Kidney epithelial cell (primary cell): ENCODE measurements at regions not wholly inside any gene's neighbourhood (a gene's known extent, or its start where the extent isn't known, plus 50 kb on each side); places are given as distances from the start of the nearest gene placed in this dataset.

Experiments
- DNase-seq: peaks from one replicate; pipeline ENCODE4 v3.0.0-alpha.2; 2010; ENCODE audit warnings: low read depth
- H3K27me3 ChIP-seq: 2 replicates; pipeline ENCODE4 v1.6.0; 2011; ENCODE audit warnings: low read length; ENCODE audit not compliant: control insufficient read depth, insufficient read depth
- H3K36me3 ChIP-seq: 2 replicates; pipeline ENCODE4 v1.5.1; 2011; ENCODE audit warnings: low read length; ENCODE audit not compliant: control insufficient read depth, insufficient read depth
- H3K4me3 ChIP-seq: 2 replicates; pipeline ENCODE4 v1.5.1; 2011; ENCODE audit warnings: low read depth, mild to moderate bottlenecking, control low read depth, low read length
- TF ChIP-seq, protein P1 (sequence below): IDR thresholded peaks from 2 replicates; pipeline ENCODE4 v1.5.1; 2011; ENCODE audit warnings: mild to moderate bottlenecking, moderate library complexity, low read length, control low read depth, inconsistent platforms; ENCODE audit not compliant: insufficient read depth, poor library complexity, severe bottlenecking

- no peak overlapping the region for H3K4me3 ChIP-seq
- no peak for DNase-seq
- no peaks in the 10 kb centered on the region for H3K36me3 ChIP-seq
- peaks cover 2% of the 10 kb centered on the region for H3K27me3 ChIP-seq
- TF ChIP-seq, protein P1, sequence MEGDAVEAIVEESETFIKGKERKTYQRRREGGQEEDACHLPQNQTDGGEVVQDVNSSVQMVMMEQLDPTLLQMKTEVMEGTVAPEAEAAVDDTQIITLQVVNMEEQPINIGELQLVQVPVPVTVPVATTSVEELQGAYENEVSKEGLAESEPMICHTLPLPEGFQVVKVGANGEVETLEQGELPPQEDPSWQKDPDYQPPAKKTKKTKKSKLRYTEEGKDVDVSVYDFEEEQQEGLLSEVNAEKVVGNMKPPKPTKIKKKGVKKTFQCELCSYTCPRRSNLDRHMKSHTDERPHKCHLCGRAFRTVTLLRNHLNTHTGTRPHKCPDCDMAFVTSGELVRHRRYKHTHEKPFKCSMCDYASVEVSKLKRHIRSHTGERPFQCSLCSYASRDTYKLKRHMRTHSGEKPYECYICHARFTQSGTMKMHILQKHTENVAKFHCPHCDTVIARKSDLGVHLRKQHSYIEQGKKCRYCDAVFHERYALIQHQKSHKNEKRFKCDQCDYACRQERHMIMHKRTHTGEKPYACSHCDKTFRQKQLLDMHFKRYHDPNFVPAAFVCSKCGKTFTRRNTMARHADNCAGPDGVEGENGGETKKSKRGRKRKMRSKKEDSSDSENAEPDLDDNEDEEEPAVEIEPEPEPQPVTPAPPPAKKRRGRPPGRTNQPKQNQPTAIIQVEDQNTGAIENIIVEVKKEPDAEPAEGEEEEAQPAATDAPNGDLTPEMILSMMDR: no peak
Observed at GRCh38 chr6:3579652-3580175, 122.9 kb upstream of the SLC22A23 start.

GRCh38 chr6:3578981-3579380 is 122.1 kb upstream of the SLC22A23 start:
- H3K27me3 ChIP-seq: peaks cover 2% of the 10 kb centered on the region
- TF ChIP-seq, protein P1: no peak
- DNase-seq: no peak
- H3K36me3 ChIP-seq: no peaks in the 10 kb centered on the region
- H3K4me3 ChIP-seq: no peak overlapping the region

GRCh38 chr6:3577517-3577916 is 120.7 kb upstream of the SLC22A23 start:
- Histone ChIP-seq H3K27me3 (peaks cover 2% of the 10 kb centered on the region), H3K36me3 (no peaks in the 10 kb centered on the region), H3K4me3 (no peak overlapping the region)
- TF ChIP-seq, protein P1: no peak
- no peak for DNase-seq

DNA sequence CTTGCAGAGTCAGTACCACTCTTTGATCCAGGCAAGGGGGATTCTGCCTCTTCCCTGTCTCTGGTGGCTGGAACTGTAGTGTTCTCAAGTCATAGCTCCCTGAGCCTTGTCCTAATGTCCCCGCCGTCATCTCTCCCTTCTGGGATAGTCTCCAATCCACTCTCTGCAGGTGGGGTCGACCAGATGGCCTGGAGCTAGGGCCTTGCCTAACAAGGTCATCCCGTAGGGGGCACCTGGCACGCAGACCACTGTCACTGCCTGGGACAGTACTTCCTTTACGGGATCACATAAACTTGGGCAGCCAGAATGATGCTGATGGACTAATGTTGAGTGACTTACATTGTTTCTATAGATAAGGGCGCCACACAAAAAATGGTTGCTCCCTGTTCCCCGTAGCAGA is 118.9 kb upstream of the SLC22A23 start:
- TF ChIP-seq, protein P1: no peak
- Histone ChIP-seq H3K36me3 (no peaks in the 10 kb centered on the region), H3K4me3 (no peak overlapping the region), H3K27me3 (peaks cover 9% of the 10 kb centered on the region)
- DNase-seq: no peak

GRCh38 chr6:3575166-3575565 is 118.3 kb upstream of the SLC22A23 start:
- TF ChIP-seq, protein P1: no peak
- peaks cover 13% of the 10 kb centered on the region for H3K27me3 ChIP-seq
- no peaks in the 10 kb centered on the region for H3K36me3 ChIP-seq
- no peak for DNase-seq
- no peak overlapping the region for H3K4me3 ChIP-seq

GRCh38 chr6:3573670-3574069 is 116.8 kb upstream of the SLC22A23 start:
- Histone ChIP-seq H3K27me3 (peaks cover 16% of the 10 kb centered on the region), H3K36me3 (no peaks in the 10 kb centered on the region)

More at GRCh38 chr6:3573670-3574069, 116.8 kb upstream of the SLC22A23 start:
- no peak for DNase-seq
- TF ChIP-seq, protein P1: no peak
- H3K4me3 ChIP-seq: no peak overlapping the region
